IMR-90 (cell line): ENCODE measurements at regions not wholly inside any gene's neighbourhood (a gene's known extent, or its start where the extent isn't known, plus 50 kb on each side); places are given as distances from the start of the nearest gene placed in this dataset.
"Not testable (repeated sequence)": the region's sequence is repeated elsewhere in the genome, so short reads cannot be mapped to it uniquely, and the experiment has no call there.

Experiments used
- CEBPB ChIP-seq: IDR thresholded peaks from 2 replicates; pipeline ENCODE4 v1.6.1; 2012; ENCODE audit warnings: low read depth, low read length, improper control_type of control experiment
- CTCF ChIP-seq: conservative IDR thresholded peaks from 2 replicates; pipeline ENCODE4 v1.5.1; 2012; ENCODE audit warnings: mild to moderate bottlenecking, low read depth, low read length, improper control_type of control experiment
- FOS ChIP-seq: fragments of 150-350 bp; IDR thresholded peaks from 2 replicates; pipeline ENCODE4 v1.6.1; 2016; ENCODE audit warnings: low read depth, low read length
- MXI1 ChIP-seq: IDR thresholded peaks from 2 replicates; pipeline ENCODE4 v1.6.1; 2012; ENCODE audit warnings: low read depth, mild to moderate bottlenecking, low read length, moderate library complexity, borderline replicate concordance
- POLR2A ChIP-seq: IDR thresholded peaks from 2 replicates; pipeline ENCODE4 v1.6.1; 2012; ENCODE audit warnings: mild to moderate bottlenecking, low read depth, low read length
- RAD21 ChIP-seq: IDR thresholded peaks from 2 replicates; pipeline ENCODE4 v1.6.1; 2012; ENCODE audit warnings: low read length, improper control_type of control experiment
- SMC3 ChIP-seq: fragments of 150-350 bp; IDR thresholded peaks from 2 replicates; pipeline ENCODE4 v1.6.1; 2016; ENCODE audit warnings: low read depth, mild to moderate bottlenecking, antibody characterized with exemption, low read length, moderate library complexity

GRCh38 chr14:37780731-37781130 lies 185.3 kb downstream of the TTC6 start:
- TF ChIP-seq CTCF, CEBPB, RAD21, POLR2A, FOS, SMC3, MXI1: not testable (repeated sequence)
